Peyer's patch (tissue), 4 donors: ENCODE measurements at regions not wholly inside any gene's neighbourhood (a gene's known extent, or its start where the extent isn't known, plus 50 kb on each side); places are given as distances from the start of the nearest gene placed in this dataset.

Experiments used
- DNase-seq, 3 donors: peaks; one replicate each; pipeline ENCODE4 v3.0.0-alpha.2; 2017 to 2019
- H3K27ac ChIP-seq, 4 donors: fragments of 200-600 bp; sonication (generic); one replicate each; pipeline ENCODE4 v1.5.1; 2016 to 2019
- H3K27me3 ChIP-seq, 2 donors: fragments of 200-600 bp; sonication (generic); one replicate each; pipeline ENCODE4 v1.5.1; 2019
- H3K36me3 ChIP-seq, 3 donors: fragments of 200-600 bp; sonication (generic); one replicate each; pipeline ENCODE4 v1.5.1; 2016 to 2019
- H3K4me1 ChIP-seq, 4 donors: fragments of 200-600 bp; sonication (generic); one replicate each; pipeline ENCODE4 v1.5.1; 2016 to 2019
- H3K4me3 ChIP-seq, 4 donors: fragments of 200-600 bp; sonication (generic); 1 replicate in 3 of 4; 2 replicates in 1 of 4; pipeline ENCODE4 v1.5.1; 2016 to 2019; ENCODE audit warnings: mild to moderate bottlenecking in 1 of 4
- H3K9me3 ChIP-seq, 4 donors: fragments of 200-600 bp; sonication (generic); one replicate each; pipeline ENCODE4 v1.5.1; 2016 to 2019; ENCODE audit warnings: mild to moderate bottlenecking in 1 of 4
- POLR2A ChIP-seq, 2 donors: fragments of 450-650 bp; IDR thresholded peaks; one replicate each; pipeline ENCODE4 v1.5.1; 2017; ENCODE audit warnings: antibody characterized with exemption in 2 of 2, mild to moderate bottlenecking in 2 of 2, moderate library complexity in 2 of 2
- TF ChIP-seq, protein P1 (sequence below), 6 experiments: fragments of 450-650 bp in 4 of 6; fragments of 200-600 bp in 2 of 6; sonication (generic) in 1 of 6; IDR thresholded peaks; one replicate each; pipeline ENCODE4 v1.5.1; 2017 to 2019; ENCODE audit warnings: antibody characterized with exemption in 6 of 6, mild to moderate bottlenecking in 3 of 6, moderate library complexity in 1 of 6

DNA sequence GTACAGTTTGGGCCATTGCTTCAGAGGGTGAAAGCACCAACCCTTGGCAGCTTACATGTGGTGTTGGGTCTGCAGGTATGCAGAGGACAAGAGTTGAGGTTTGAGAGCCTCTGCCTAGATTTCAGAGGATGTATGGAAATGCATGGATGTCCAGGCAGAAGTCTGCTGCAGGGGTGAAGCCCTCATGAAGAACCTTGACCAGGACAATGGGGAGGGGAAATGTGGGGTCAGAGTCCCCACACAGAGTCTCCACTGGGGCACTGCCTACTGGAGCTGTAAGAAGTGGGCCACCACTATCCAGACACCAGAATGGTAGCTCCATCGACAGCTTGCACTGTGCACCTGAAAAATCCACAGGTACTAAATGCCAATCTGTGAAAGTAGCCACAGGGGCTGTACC is 113.6 kb upstream of the SPATA31C2 start:
- no peaks in the 10 kb centered on the region for H3K27me3 ChIP-seq
- no peaks in the 10 kb centered on the region for H3K36me3 ChIP-seq
- TF ChIP-seq POLR2A (IDR thresholded peaks at IDR 0.05): no peak
- TF ChIP-seq, protein P1, sequence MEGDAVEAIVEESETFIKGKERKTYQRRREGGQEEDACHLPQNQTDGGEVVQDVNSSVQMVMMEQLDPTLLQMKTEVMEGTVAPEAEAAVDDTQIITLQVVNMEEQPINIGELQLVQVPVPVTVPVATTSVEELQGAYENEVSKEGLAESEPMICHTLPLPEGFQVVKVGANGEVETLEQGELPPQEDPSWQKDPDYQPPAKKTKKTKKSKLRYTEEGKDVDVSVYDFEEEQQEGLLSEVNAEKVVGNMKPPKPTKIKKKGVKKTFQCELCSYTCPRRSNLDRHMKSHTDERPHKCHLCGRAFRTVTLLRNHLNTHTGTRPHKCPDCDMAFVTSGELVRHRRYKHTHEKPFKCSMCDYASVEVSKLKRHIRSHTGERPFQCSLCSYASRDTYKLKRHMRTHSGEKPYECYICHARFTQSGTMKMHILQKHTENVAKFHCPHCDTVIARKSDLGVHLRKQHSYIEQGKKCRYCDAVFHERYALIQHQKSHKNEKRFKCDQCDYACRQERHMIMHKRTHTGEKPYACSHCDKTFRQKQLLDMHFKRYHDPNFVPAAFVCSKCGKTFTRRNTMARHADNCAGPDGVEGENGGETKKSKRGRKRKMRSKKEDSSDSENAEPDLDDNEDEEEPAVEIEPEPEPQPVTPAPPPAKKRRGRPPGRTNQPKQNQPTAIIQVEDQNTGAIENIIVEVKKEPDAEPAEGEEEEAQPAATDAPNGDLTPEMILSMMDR (IDR thresholded peaks at IDR 0.05): no peak
- DNase-seq: no peak
- H3K4me1 ChIP-seq: no peaks in the 10 kb centered on the region
- no peak overlapping the region for H3K4me3 ChIP-seq
- peaks cover 0 to 9% (median 4%) of the 10 kb centered on the region in 4 donors for H3K9me3 ChIP-seq
- H3K27ac ChIP-seq: no peak overlapping the region

DNA sequence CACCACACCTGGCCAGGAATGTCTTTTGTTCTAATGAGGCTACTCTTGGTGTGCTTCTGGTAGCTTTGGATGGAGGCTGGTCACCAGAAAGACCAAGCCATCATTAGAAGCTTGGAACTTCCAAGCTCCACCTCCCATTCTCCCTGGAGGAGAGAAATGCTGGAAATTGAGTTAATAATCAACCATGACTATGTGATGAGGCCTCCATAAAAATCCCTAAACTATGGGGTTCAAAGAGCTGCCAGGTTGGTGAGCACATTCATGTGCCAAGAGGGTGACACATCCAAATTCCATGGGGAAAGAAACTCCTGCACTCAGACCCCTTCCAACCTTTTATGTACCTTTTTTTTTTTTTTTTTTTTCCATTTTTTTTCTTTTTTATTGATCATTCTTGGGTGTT is 105.5 kb upstream of the SPATA31C2 start:
- Histone ChIP-seq H3K27ac (no peak overlapping the region), H3K4me1 (no peaks in the 10 kb centered on the region), H3K36me3 (no peaks in the 10 kb centered on the region), H3K4me3 (no peak overlapping the region), H3K9me3 (no peaks in the 10 kb centered on the region), H3K27me3 (no peaks in the 10 kb centered on the region)
- no peak for TF ChIP-seq POLR2A (IDR thresholded peaks at IDR 0.05)
- TF ChIP-seq, protein P1 (IDR thresholded peaks at IDR 0.05): no peak
- no peak for DNase-seq

DNA sequence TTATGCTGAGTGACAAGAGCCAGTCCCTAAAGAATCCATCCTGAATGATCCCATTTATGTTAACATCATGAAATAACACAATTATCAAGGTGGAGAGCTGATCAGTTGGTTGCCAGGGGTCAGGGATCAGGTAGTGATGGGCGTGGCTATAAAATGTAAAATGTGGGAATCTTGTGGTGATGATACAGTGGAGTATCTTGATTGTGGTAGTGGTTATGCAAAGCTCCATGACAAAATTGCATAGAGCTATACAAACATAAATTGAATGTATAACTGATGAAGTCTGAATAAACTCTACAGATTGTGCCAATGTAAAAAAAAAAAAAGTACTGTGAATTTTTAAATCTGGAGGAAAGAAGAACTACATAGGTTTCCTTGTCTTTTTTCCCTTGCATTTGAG is 104.6 kb upstream of the SPATA31C2 start:
- no peak for TF ChIP-seq POLR2A (IDR thresholded peaks at IDR 0.05)
- TF ChIP-seq, protein P1 (IDR thresholded peaks at IDR 0.05): no peak
- Histone ChIP-seq H3K27me3 (no peaks in the 10 kb centered on the region), H3K36me3 (no peaks in the 10 kb centered on the region), H3K27ac (no peak overlapping the region), H3K4me3 (no peak overlapping the region), H3K9me3 (no peaks in the 10 kb centered on the region), H3K4me1 (no peaks in the 10 kb centered on the region)
- DNase-seq: no peak

DNA sequence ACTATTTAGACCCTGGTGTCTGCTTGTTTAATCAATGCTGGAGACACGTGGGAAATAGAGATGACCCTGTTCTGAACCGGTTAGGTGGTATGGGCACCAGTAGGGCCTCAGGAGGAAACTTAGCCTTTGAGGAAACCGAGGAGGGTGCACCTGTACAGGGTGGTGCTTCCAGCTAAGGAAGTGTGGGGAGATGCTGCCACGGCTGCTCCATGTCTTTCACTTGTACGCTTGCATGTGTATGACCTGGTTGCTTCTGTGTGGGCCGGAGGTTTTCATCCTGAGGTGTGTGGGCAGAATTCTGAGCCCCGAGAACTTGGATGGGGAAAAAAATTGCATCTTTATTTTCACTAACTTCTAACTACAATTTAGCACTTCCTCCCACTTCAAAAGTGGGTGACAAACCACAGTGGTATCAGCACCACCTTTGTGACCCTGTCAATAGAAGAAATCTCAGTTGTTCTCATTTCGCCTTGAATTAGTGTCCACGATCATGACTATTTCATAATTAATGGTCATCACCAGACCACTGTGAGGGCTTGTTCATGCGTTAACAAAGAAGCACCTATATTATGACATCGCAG is 99.8 kb upstream of the SPATA31C2 start:
- Histone ChIP-seq H3K27ac (no peak overlapping the region), H3K9me3 (no peaks in the 10 kb centered on the region), H3K4me3 (no peak overlapping the region), H3K4me1 (no peaks in the 10 kb centered on the region), H3K36me3 (no peaks in the 10 kb centered on the region), H3K27me3 (no peaks in the 10 kb centered on the region)
- no peak for DNase-seq
- TF ChIP-seq POLR2A (IDR thresholded peaks at IDR 0.05): no peak
- TF ChIP-seq, protein P1 (IDR thresholded peaks at IDR 0.05): no peak

DNA sequence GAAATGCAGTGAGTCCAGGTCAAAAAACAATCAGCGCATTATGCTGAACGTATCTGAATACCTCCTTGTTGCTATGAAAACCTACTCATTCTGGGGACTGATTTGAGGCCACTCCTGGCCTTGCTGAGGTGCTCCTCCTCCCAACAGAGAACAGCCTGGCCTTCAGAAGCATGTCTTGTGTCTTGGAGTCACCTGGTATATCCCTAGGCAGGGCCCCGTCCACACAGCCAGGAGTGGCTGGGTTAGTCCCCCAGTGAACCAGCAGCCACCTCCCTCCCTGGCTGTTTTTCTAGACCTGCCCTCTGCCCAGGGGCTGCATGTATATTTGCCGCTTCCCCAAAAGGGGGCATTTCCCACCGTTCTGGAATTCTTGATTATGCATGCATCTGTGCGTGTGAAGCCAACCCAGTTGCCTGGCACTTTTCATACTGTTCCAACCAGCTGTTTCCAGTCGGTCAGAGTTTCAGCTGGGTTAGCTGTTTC is 99.2 kb upstream of the SPATA31C2 start:
- Histone ChIP-seq H3K4me1 (no peaks in the 10 kb centered on the region), H3K27ac (no peak overlapping the region), H3K9me3 (no peaks in the 10 kb centered on the region), H3K36me3 (no peaks in the 10 kb centered on the region), H3K27me3 (no peaks in the 10 kb centered on the region), H3K4me3 (no peak overlapping the region)
- no peak for TF ChIP-seq POLR2A (IDR thresholded peaks at IDR 0.05)
- TF ChIP-seq, protein P1 (IDR thresholded peaks at IDR 0.05): no peak
- DNase-seq: no peak
